GM21381 (cell line): ENCODE measurements at regions not wholly inside any gene's neighbourhood (a gene's known extent, or its start where the extent isn't known, plus 50 kb on each side); places are given as distances from the start of the nearest gene placed in this dataset.
"Not testable (repeated sequence)": the region's sequence is repeated elsewhere in the genome, so short reads cannot be mapped to it uniquely, and the experiment has no call there.

ENCODE experiments used
- ATAC-seq: cut with Tn5 transposase; IDR thresholded peaks from one replicate; pipeline ENCODE4 v1.9.1; 2021; ENCODE audit warnings: mild to moderate bottlenecking, moderate library complexity; ENCODE audit not compliant: unreplicated experiment

GRCh38 chr12:114858388-114859146, 174.6 kb upstream of the TBX3 start:
- ATAC-seq, result no peak

- ATAC-seq, result no peak
Measured at GRCh38 chr12:114855678-114856077, 171.7 kb upstream of the TBX3 start.

- ATAC-seq, result no peak
Measured at GRCh38 chr12:114852976-114853529, 169.1 kb upstream of the TBX3 start.

- no peak for ATAC-seq
Measured at GRCh38 chr12:114851981-114852380, 168.0 kb upstream of the TBX3 start.

DNA sequence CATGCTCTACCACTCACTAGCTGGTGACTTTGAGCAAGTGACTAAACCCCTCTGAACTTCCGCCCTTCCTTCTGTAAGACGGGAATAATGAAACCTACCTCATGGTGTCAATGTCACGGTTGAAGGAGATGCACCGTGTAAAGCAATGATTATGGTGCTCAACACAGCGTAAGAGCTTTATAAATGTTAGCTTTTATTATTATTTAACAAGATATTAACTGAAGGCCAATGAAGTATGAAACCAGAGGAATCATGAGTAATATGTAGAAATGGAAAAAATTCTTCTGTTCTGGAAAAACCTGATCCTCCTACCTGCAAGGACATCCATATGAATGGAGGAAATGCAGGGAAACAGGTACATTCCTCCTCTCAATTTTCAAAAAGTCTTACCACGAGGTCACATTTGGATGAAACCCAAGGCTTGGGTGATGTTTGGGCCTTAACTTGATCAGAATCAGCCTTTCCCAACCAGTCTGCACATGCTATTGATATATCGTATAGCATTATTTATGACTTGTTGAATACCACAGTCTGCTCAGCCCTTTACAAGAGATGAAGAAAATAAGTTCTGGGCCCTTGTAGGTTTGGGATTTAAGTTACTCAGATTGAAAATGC, 166.8 kb upstream of the TBX3 start:
- no peak for ATAC-seq

DNA sequence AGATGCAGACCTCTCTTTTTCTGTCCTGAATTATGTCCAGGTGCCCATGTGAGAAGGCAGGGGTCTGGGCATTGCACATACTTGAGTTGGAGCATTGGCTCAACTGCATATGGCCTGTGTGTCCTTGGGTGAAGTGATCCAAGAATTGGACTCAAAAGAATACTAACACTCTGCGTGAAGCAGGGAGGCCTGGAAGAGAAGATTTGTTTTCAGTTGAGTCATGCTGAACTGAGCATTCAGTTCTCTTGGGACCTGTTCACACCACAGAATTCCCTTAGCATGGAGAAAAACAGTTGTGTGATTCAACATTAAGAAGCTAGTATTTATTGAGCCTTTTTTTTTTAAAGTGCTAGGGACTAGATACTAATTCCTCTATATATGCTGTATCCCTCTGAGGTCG, 164.7 kb upstream of the TBX3 start:
- no peak for ATAC-seq

DNA sequence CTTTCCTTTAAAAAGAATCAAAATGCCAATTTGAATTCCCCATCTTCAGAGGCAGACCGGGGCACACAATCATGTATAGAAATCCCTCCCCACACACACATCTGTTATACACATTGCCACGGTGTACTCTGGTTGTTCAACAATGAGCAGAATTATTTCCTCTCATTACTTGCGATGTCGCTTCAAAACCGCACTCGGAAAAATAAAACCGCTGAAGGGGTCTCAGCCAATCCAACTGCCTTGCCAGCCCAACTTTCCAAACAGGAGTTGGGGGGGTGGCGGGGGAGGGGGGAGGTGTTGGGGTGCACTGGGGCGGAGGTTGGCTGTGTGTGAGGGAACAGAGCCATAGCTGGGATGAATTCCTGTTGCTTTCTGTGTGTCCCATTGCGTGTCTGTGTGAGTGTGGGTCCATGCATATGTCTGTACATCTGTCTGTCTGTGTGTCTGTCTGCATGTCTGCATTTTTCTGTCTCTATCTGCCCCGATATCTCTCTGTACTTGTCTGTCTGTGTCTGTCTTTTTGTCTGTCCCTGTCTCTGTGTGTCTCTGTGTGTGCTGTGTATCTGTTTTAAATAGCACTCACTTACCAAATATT, 163.6 kb upstream of the TBX3 start:
- no peak for ATAC-seq

- no peak for ATAC-seq
Measured at GRCh38 chr12:114846771-114847170, 162.8 kb upstream of the TBX3 start.

GRCh38 chr12:114841557-114842251, 157.7 kb upstream of the TBX3 start:
- no peak for ATAC-seq

GRCh38 chr12:114838480-114838879, 154.5 kb upstream of the TBX3 start:
- ATAC-seq, result no peak

DNA sequence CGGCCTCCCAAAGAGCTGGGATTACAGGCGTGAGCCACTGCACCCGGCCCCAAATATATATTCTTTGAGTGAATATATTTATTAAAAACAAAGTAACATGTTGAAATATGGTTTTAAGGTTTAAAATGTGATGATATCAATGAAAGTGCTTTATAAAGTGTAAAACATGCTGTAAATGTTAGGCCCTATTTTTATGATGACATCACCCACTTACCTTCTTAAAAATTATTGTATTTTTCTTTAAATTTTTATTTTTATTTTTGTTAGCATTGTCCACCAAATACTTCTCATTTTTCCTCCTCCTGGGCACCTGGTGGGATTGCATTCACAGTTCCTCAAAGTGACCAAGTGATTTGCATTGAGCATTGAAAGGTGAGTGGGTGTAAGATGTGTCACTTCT, 152.6 kb upstream of the TBX3 start:
- ATAC-seq, result no peak

DNA sequence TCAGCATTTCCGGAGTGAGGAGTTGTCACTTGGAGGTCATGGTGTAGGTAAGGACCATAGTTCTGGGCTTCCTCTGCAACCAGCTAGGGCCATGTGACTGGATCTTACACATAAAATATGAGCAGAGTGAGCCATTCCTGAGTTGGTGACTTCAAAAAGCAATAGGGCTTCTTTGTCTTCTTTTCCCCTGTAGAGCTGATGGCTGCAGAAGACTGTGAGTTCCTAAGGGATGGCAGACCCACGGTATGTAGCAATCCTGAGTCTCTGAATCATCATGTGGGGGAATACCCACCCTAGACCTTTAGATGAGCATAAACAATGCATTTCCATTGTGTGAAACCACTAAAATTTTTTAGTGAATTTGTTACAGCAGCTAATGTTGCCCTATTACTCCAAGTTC, 151.1 kb upstream of the TBX3 start:
- no peak for ATAC-seq

DNA sequence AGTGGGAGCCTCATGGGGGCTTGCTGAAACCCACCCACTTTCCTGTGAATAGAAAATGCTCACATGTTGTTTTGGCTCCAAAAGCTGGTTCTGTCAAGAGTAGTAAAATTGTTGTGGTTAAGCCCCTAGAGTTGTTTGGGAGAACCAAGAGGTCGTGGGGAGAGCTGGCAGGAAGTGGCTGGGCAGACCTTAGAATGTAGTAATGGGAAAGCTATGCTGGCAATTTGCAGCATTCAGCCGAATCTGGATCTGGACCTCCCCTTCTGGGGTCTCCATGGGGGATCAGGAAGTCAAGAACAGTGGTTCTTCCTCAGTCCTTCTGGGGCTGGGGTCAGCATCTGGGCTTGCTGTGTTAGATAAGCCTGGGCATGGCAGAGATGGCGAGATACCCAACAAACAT, 150.6 kb upstream of the TBX3 start:
- no peak for ATAC-seq

DNA sequence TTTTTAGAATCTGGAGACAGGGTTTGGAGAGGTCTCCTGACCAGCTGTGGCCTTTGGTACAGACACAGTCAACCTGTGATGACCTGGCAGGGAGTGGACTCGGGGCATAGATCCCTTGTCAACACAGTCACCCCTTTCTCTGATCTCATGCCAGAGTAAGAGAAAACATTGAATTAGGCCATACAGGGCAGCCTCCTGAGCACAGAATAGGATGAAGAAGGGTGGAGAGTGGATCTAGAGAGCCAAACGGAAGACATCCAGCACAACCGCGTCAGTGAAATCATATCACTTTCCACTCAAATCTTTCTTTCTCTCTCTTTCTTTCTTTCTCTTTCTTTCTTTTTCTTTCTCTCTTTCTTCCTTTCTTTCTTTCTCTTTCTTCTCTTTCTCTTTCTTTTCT, 145.9 kb upstream of the TBX3 start:
- no peak for ATAC-seq

DNA sequence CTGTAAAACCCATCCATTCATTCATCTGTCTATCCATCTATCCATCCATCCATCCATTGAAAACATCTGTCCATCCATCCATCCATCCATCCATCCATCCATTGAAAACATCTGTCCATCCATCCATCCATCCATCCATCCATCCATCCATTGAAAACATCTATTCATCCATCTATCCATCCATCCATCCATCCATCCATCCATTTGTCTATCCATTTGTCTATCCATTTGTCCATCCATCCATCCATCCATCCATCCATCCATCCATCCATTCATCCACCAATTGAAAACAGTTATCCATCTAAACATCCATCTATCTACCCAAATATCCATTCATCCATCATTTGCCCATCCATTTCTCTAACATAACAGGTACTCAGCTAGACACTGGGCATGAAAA, 145.3 kb upstream of the TBX3 start:
- ATAC-seq, result not testable (repeated sequence)

GRCh38 chr12:114827461-114827860, 143.5 kb upstream of the TBX3 start:
- no peak for ATAC-seq

DNA sequence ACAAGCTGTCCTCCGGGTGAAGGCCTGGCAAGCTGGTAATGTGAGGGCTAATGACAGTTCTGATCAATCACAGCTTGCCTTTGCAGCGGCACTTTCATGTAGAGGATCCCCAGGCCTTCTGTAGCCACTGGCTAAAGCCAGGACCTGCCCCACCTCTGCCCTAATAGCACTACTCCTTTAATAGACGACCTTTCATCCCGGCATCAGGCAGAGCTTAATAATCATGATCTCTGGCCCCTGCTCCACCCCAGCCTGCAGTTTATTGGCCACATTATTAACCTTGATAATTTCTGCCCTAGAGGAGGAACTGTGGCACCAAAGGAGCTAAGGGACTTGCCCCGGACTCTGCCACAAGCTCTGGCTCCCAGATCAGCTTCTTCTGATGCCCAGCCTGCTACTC, 142.3 kb upstream of the TBX3 start:
- no peak for ATAC-seq

DNA sequence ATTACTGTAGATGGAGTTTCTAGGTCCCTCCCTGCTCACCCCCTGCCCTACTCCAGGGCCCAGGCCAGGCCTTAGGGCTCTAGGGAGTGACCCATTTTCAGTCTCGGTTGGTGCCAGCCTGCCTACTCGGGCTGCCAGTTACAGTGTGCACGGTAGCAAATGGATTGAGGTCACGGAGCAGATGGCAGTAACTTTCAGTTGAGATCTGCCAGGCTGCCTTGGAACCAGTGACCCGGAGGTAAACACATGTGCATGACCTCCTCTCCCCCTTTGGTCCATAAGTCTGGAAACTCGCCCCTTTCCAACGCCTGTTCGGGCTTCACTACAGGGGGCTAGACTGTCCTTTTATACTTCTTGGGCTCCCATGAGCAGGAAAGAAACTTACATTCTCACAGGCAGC, 139.7 kb upstream of the TBX3 start:
- no peak for ATAC-seq

- no peak for ATAC-seq
Measured at GRCh38 chr12:114821570-114821969, 137.6 kb upstream of the TBX3 start.

GRCh38 chr12:114820796-114821195, 136.8 kb upstream of the TBX3 start:
- ATAC-seq, result no peak

- no peak for ATAC-seq
Measured at GRCh38 chr12:114817571-114818425, 133.8 kb upstream of the TBX3 start.
